ENCODE measurements at regions not wholly inside any gene's neighbourhood (a gene's known extent, or its start where the extent isn't known, plus 50 kb on each side); places are given as distances from the start of the nearest gene placed in this dataset.

- H3K27ac ChIP-seq (ENCODE audit: low read depth, low read length) = no peak overlapping the region
- no peaks in the 10 kb centered on the region for H3K9me3 ChIP-seq (ENCODE audit: insufficient read depth, low read length)
- no peak overlapping the region for H3K4me3 ChIP-seq (ENCODE audit: insufficient read depth, low read length, poor library complexity, severe bottlenecking)
- H3K9me2 ChIP-seq (replicated peaks; ENCODE audit: insufficient read depth, low read length) = no peaks in the 10 kb centered on the region
- no peak for TF ChIP-seq CTCF (IDR thresholded peaks at IDR 0.05; ENCODE audit: insufficient read depth, low read length, poor library complexity, severe bottlenecking)
- TF ChIP-seq EZH2phosphoT487 (conservative IDR thresholded peaks at IDR 0.05; ENCODE audit: low read length) = no peak
- no peaks in the 10 kb centered on the region for H3K79me2 ChIP-seq (ENCODE audit: insufficient read depth, low read length)
- no peak overlapping the region for H2AFZ ChIP-seq (ENCODE audit: low read depth, low read length, severe bottlenecking)
- H3K4me2 ChIP-seq (ENCODE audit: low read depth, low read length, poor library complexity, severe bottlenecking) = no peak overlapping the region
- no peak overlapping the region for H3K9ac ChIP-seq (ENCODE audit: low read length)
- H4K20me1 ChIP-seq (ENCODE audit: low read depth, low read length) = no peaks in the 10 kb centered on the region
- no peaks in the 10 kb centered on the region for H3F3A ChIP-seq (ENCODE audit: insufficient read depth)
- H3K27me3 ChIP-seq (ENCODE audit: low read length) = no peaks in the 10 kb centered on the region
- no peaks in the 10 kb centered on the region for H3K36me3 ChIP-seq (ENCODE audit: low read length)
Observed at GRCh38 chr6:14790976-14791375, 454.9 kb upstream of the JARID2 start.

GRCh38 chr6:14791526-14791925 lies 454.3 kb upstream of the JARID2 start:
- TF ChIP-seq CTCF (IDR thresholded peaks at IDR 0.05; ENCODE audit: insufficient read depth, low read length, poor library complexity, severe bottlenecking) = no peak
- TF ChIP-seq EZH2phosphoT487 (conservative IDR thresholded peaks at IDR 0.05; ENCODE audit: low read length) = no peak
- no peaks in the 10 kb centered on the region for H3K9me3 ChIP-seq (ENCODE audit: insufficient read depth, low read length)

GRCh38 chr6:14792118-14792955 lies 453.5 kb upstream of the JARID2 start:
- no peaks in the 10 kb centered on the region for H3K9me2 ChIP-seq (replicated peaks; ENCODE audit: insufficient read depth, low read length)
- H3K4me3 ChIP-seq (ENCODE audit: insufficient read depth, low read length, poor library complexity, severe bottlenecking) = no peak overlapping the region
- H3K79me2 ChIP-seq (ENCODE audit: insufficient read depth, low read length) = no peaks in the 10 kb centered on the region
- no peaks in the 10 kb centered on the region for H3K36me3 ChIP-seq (ENCODE audit: low read length)
- no peaks in the 10 kb centered on the region for H3F3A ChIP-seq (ENCODE audit: insufficient read depth)
- H3K9me3 ChIP-seq (ENCODE audit: insufficient read depth, low read length) = no peaks in the 10 kb centered on the region
- H3K27ac ChIP-seq (ENCODE audit: low read depth, low read length) = no peak overlapping the region
- H4K20me1 ChIP-seq (ENCODE audit: low read depth, low read length) = no peaks in the 10 kb centered on the region
- H3K27me3 ChIP-seq (ENCODE audit: low read length) = no peaks in the 10 kb centered on the region
- no peak overlapping the region for H2AFZ ChIP-seq (ENCODE audit: low read depth, low read length, severe bottlenecking)
- no peak overlapping the region for H3K9ac ChIP-seq (ENCODE audit: low read length)
- H3K4me2 ChIP-seq (ENCODE audit: low read depth, low read length, poor library complexity, severe bottlenecking) = no peak overlapping the region
- TF ChIP-seq EZH2phosphoT487 (conservative IDR thresholded peaks at IDR 0.05; ENCODE audit: low read length) (no peak), CTCF (IDR thresholded peaks at IDR 0.05; ENCODE audit: insufficient read depth, low read length, poor library complexity, severe bottlenecking) (no peak)

More at GRCh38 chr6:14791526-14791925, 454.3 kb upstream of the JARID2 start:
- Histone ChIP-seq H3K9ac (ENCODE audit: low read length) (no peak overlapping the region), H3K36me3 (ENCODE audit: low read length) (no peaks in the 10 kb centered on the region), H3K27me3 (ENCODE audit: low read length) (no peaks in the 10 kb centered on the region), H2AFZ (ENCODE audit: low read depth, low read length, severe bottlenecking) (no peak overlapping the region), H3K9me2 (replicated peaks; ENCODE audit: insufficient read depth, low read length) (no peaks in the 10 kb centered on the region), H3K4me3 (ENCODE audit: insufficient read depth, low read length, poor library complexity, severe bottlenecking) (no peak overlapping the region), H3K79me2 (ENCODE audit: insufficient read depth, low read length) (no peaks in the 10 kb centered on the region), H3K27ac (ENCODE audit: low read depth, low read length) (no peak overlapping the region), H3K4me2 (ENCODE audit: low read depth, low read length, poor library complexity, severe bottlenecking) (no peak overlapping the region), H3F3A (ENCODE audit: insufficient read depth) (no peaks in the 10 kb centered on the region), H4K20me1 (ENCODE audit: low read depth, low read length) (no peaks in the 10 kb centered on the region)
